Hematopoietic multipotent progenitor cell (in vitro differentiated cells): ENCODE measurements at regions not wholly inside any gene's neighbourhood (a gene's known extent, or its start where the extent isn't known, plus 50 kb on each side); places are given as distances from the start of the nearest gene placed in this dataset.
"Not testable (repeated sequence)": the region's sequence is repeated elsewhere in the genome, so short reads cannot be mapped to it uniquely, and the experiment has no call there.

ENCODE experiments used
- DNase-seq, 3 donors: peaks; one replicate each; pipeline ENCODE4 v3.0.0-alpha.2; 2011 to 2015; ENCODE audit warnings: low read depth in 2 of 3, low spot score in 2 of 3

GRCh38 chr4:55696424-55696823 is 60.3 kb upstream of the NMU start:
- DNase-seq, result not testable (repeated sequence)

GRCh38 chr4:55706541-55706940 is 70.4 kb upstream of the NMU start:
- DNase-seq, result no peak

- no peak for DNase-seq
These were observed 71.4 kb upstream of the NMU start for GRCh38 chr4:55707507-55707906.

GRCh38 chr4:55707991-55708390 is 71.9 kb upstream of the NMU start:
- not testable (repeated sequence) for DNase-seq

- not testable (repeated sequence) for DNase-seq
These were observed 76.7 kb upstream of the NMU start for GRCh38 chr4:55712835-55713234.

- DNase-seq, result no peak
These were observed 85.6 kb upstream of the NMU start for GRCh38 chr4:55721651-55722050.

- DNase-seq, result no peak
These were observed 86.0 kb upstream of the NMU start for GRCh38 chr4:55722132-55722531.

- no peak for DNase-seq
These were observed 87.3 kb upstream of the NMU start for GRCh38 chr4:55723403-55723802.

GRCh38 chr4:55725057-55725456 is 89.0 kb upstream of the NMU start:
- no peak for DNase-seq

GRCh38 chr4:55727746-55728145 is 91.6 kb upstream of the NMU start:
- no peak for DNase-seq

- no peak for DNase-seq
These were observed 90.0 kb upstream of the EXOC1L start for GRCh38 chr4:55729351-55730279.

- no peak for DNase-seq
These were observed 89.2 kb upstream of the EXOC1L start for GRCh38 chr4:55730280-55730931.

GRCh38 chr4:55731959-55732358 is 87.6 kb upstream of the EXOC1L start:
- no peak for DNase-seq

- DNase-seq, result no peak
These were observed 86.7 kb upstream of the EXOC1L start for GRCh38 chr4:55732864-55733263.

- DNase-seq, result no peak
These were observed 85.7 kb upstream of the EXOC1L start for GRCh38 chr4:55733932-55734331.

GRCh38 chr4:55736605-55737183 is 82.9 kb upstream of the EXOC1L start:
- peak in 1 of 3 donors; percentile 25 for DNase-seq

GRCh38 chr4:55742655-55743202 is 76.9 kb upstream of the EXOC1L start:
- no peak for DNase-seq

GRCh38 chr4:55744369-55744768 is 75.2 kb upstream of the EXOC1L start:
- DNase-seq, result no peak

GRCh38 chr4:55745014-55745413 is 74.6 kb upstream of the EXOC1L start:
- DNase-seq, result no peak

GRCh38 chr4:55747793-55748192 is 71.8 kb upstream of the EXOC1L start:
- no peak for DNase-seq

GRCh38 chr4:55749666-55750065 is 69.9 kb upstream of the EXOC1L start:
- DNase-seq, result no peak
